DMS53 treated with DMSO at 0.1 percent for 48 hours (cell line): ENCODE measurements at regions not wholly inside any gene's neighbourhood (a gene's known extent, or its start where the extent isn't known, plus 50 kb on each side); places are given as distances from the start of the nearest gene placed in this dataset.

ENCODE experiments used
- DNase-seq: peaks from one replicate; lab custom pipeline; 2025; ENCODE audit not compliant: unreplicated experiment; lab: John Stamatoyannopoulos, UW

DNA sequence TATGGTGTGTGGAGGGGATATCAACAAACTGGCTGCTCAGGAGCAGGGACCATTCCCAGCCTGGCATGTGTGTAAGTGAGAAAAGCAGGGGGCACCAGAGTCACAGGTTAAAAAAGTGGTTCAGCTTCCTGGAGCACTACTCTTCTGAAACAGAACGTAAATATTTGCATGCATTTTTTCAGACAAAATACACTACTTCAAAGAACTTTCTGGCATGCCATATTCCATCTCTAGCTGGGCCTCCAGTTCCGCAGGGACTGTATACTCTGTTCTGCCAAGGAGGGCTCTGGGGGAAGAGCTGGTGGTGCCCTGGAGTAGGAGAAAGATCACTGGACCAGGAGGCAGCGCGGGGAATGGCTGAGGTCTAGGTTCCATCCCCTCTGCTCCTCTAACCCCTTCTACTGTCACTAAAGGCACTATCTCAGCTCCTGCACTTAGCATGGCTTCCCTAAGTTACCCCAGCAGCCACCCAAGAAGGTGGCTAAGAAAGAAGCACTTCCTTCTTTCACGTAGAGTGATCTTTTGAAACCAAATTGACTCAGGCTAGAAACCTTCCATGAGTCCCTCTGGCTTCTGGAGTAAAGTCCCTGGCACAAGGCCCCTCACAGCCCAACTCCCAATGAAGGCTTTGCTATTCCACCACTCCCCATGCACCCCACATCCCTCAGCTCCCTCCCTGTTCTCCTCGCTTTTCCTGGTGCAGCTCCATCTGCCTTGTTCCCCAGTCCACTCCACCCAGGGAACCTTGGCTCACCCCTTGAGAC lies 57.6 kb upstream of the CABLES1 start:
- peak; percentile 12 for DNase-seq

- DNase-seq: no peak
Measured at GRCh38 chr18:23085066-23085465, 50.2 kb upstream of the CABLES1 start.
